ENCODE measurements at regions not wholly inside any gene's neighbourhood (a gene's known extent, or its start where the extent isn't known, plus 50 kb on each side); places are given as distances from the start of the nearest gene placed in this dataset.
"Not testable (repeated sequence)": the region's sequence is repeated elsewhere in the genome, so short reads cannot be mapped to it uniquely, and the experiment has no call there.

DNA sequence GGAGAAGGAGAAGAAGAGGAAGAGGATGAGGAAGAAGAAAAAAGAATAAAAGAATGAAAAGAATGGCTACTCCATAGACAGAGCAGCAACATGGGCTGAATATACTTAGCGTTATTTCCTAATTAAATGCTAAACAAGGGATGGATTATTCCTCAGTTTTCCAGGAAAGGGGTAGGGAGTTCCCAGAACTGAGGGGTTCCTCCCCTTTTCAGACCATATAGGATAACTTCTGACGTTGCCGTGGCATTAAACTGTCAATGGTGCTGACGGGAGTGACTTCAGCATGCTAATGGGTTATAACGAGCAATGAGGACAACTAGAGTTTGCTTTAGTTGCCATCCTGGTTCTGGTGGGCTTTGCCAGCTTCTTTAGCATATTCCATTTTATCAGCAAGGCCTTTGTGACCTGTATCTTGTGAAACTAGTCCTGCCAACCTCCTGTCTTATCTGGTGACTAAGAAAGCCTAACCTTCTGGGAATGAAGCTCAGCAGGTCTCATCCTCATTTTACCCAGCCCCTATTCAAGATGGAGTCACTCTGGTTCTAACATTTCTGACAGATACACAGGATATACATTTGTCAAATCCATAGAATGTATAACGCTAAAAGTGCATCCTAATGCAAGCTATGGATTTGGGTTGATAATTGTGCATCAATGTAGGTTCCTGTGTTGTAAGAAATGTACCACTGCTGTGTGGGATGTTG, 152.3 kb downstream of the MAIP1 start:
- DNase-seq: no peak

DNA sequence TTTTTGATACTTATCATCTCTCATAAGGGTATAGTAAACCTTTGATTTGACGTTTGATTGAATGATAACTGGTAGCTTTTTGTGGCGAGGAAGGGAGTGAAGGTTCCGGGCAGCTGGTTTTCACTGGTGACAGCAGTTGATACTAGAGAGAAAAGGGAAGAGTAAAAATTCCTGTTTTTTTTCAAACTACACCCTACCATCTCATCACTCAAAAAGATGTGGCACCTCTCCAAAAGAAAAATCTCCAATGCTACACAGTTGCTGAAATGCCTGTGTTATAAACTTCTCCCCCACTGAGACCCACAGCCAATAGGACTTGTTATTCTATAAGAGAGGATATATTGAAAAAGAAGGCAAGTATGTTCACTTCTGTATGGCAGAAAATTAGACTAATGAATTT, 154.0 kb downstream of the MAIP1 start:
- no peak for DNase-seq

DNA sequence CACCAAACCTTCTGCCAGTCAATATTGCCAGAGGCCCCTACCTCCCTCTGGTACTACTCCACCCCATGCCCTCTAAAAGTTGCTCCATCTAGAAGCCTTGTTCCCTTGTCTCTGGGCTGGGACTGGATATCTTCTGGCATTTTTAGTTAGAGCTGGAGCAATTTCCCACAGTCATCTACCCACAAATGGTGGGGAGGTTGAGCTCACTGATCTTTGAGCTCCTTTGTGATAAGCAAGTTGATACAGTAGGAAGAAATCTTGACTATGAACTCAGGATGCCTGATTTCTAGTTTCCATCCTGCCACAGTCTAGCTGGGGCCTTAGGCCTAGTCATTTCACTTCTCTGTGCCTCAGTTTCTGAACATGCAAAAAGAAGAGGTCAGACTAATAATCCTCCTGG, 155.0 kb downstream of the MAIP1 start:
- DNase-seq: no peak

DNA sequence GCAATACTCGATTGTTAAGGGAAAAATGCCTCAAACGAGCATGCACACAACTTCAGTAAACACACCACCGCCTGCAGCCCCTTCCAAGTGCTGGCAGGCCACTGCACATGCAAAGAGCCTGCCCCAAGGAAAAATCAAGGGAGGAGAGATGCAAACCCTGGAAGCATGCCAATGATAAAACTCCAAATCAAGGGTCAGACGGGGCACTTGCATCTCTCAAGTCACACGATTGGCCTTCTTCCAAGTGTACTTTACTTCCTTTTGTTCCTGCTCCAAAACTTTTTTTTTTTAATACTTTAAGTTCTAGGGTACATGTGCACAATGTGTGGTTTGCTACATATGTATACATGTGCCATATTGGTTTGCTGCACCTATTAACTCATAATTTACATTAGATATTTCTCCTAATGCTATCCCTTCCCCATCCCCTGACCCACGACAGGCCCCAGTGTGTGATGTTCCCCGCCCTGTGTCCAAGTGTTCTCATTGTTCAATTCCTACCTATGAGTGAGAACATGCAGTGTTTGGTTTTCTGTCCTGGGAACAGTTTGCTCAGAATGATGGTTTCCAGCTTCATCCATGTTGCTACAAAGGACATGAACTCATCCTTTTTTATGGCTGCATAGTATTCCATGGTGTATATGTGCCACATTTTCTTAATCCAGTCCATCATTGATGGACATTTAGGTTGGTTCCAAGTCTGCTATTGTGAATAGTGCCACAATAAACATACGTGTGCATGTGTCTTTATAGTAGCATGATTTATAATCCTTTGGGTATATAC, 157.8 kb downstream of the MAIP1 start:
- not testable (repeated sequence) for DNase-seq

DNA sequence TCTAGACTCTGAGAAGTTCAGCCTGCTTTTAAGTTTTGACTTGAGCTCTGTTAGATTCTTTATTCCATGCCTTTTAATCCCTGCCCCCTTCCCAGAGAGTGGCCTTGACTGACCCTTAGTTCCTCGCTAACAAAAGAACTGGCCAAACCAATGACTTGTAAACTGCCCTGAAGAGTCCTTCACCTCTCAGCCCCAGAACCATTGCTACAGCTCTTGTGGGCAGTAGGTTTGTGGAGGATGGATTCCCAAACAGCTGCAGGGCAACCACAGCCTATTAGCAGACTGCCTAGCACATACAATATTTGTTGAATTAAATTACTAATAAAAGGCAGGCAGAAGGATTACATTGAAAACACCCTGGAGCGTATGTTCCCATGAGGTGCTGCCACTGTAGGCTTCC, 163.9 kb downstream of the MAIP1 start:
- DNase-seq: no peak

DNA sequence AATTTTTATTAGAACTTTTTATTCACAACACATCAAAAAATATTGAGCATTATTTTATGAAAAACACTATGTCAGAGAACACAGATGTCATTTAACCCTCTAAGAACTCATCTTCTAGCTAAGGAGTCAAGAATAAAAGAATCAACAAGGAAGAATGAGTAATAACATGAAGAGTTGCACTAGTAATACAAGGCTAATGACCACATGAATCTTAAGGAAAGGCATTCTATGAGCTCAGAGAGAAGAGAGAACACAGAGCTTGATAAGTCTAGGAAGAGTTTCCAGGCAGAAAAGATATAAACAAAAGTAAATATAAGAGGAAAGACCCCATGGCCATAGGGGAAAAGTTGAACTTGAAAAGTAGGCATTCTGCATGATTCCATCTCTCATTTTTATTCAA, 166.5 kb downstream of the MAIP1 start:
- DNase-seq: no peak

DNA sequence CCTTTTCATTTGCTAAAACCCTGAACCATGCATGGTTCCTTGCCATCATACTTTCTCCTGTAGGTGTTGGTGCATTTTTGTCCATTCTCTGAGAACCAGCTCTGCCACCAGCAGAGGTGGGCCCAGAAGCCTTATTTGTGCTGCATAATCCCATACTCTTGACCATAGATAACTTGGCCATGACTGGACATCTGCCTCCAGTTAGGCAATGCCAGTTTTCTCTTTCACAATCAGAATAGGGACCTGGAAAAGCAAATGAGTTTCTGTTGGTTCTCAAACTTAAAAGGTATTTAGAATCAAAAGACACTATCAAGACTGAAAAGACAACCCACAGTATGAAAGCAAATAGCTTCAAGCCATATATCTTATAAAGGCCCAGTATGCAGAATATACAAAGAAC, 167.3 kb downstream of the MAIP1 start:
- no peak for DNase-seq

DNA sequence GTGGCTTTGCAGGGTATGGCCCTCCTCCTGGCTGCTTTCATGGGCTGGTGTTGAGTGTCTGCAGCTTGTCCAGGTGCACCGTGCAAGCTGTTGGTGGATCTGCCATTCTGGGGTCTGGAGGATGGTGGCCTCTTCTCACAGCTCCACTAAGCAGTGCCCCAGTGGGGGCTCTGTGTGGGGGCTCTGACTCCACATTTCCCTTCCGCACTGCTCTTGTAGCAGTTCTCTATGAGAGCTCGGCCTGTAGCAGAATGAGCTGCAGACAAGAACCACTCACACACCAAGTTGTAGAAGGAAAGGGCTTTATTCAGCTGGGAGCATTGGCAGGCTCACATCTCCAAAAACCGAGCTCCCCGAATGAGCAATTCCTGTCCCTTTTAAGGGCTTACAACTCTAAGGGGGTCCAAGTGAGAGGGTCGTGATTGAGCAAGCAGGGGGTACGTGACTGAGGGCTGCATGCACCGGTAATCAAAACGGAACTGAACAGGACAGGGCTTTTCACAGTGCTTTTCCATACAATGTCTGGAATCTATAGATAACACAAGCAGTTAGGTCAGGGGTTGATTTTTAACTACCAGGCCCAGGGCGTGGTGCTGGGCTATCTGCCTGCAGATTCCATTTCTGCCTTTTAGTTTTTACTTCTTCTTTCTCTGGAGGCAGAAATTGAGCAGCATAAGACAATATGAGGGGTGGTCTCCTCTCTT, 169.4 kb downstream of the MAIP1 start:
- not testable (repeated sequence) for DNase-seq

DNA sequence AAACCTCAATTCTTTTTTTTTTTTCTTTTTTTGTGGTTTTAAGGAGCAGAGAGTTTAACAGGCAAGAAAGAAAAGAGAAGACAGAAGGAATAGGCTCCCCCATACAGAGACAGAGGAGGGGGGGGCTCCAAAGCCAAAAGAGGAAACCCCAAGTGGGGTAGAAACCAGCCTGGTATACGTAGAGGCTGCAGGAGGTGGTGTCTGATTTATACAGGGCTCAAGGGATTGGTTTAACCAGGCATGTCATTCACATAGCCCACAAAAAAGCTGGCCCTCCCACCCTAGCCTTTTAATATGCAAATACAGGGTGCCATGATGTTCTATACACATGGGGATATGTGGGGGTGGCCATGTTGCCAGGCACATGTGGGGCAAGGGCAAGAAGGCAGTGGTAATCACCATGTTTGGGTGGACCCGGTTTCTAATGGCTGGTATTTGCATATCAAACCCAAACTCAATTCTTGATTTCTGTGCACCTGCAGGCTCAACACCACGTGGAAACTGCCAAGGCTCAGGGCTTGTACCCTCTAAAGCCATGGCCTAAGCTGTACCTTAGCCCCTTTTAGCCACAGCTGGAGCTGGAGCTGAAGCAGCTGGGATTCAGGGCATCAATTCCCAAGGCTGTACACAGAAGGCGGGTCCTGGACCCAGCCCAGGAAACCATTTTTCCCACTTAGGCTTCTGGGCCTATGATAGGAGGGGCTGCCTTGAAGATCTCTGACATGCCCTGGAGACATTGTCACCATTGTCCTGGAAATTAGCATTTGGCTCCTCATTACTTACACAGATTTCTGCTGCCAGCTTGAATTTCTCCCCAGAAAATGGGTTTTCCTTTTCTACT, 170.3 kb downstream of the MAIP1 start:
- DNase-seq: no peak

DNA sequence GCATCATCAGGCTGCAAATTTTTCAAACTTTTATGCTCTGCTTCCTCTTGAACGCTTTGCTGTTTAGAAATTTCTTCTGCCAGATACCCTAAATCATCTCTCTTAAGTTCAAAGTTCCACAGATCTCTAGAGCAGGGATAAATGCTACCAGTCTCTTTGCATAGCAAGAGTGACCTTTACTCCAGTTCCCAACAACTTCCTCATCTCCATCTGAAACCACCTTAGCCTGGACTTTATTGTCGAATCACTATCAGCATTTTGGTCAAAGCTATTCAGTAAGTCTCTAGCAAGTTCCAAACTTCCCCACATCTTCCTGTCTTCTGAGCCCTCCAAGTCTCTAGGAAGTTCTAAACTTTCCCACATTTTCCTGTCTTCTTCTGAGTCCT, 170.9 kb downstream of the MAIP1 start:
- not testable (repeated sequence) for DNase-seq

DNA sequence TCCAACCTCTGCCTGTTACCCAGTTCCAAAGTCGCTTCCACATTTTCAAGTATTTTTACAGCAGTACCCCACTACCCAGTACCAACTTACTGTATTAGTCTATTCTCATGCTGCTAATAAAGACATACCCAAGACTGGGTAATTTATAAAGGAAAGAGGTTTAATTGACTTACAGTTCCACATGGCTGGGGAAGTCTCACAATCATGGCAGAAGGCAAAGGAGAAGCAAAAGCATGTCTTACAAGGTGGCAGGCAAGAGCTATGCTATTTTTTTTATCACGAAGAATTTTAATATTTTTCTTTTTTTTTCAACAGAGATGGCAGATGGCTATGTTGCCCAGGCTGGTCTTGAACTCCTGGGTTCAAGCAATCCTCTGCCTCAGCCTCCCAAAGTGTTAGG, 171.3 kb downstream of the MAIP1 start:
- DNase-seq: not testable (repeated sequence)

DNA sequence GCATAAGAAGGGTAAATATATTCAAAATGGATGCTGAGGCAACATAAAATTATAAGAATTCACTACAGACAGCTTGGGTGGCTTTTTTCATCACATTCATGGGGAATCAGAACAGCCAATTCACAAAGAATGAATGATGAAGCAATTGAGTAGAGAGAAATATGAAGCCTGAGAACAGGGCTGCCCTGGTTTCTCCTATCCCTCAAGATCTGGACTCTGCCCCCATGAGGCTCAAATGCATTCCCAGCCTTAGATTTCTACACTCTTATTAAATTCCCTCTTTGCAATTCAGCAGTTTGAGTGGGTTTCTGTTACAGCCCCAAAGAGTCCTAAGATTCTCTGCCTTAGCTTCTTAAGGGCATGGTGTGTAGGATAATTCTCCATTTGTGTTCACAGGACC, 172.5 kb downstream of the MAIP1 start:
- DNase-seq: peak; percentile 68

DNA sequence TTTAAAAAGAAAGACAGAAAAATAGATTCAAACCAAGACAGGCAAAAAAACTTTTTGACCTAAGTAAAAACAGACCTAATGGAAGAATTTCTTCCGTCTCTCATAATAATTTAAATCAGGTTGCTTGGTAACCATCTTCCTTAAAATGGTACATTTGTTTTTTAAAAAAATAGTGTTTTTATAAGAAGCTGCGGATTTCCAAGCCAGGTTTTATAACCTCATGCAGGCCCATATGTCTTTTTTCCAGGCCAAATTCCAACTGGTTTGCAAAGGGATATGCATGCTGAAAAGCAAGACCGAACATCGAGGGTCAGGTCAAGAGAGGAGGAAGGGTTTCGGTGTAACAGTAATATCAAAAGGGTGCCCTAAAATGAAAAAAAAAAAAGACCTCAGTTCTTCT, 172.9 kb downstream of the MAIP1 start:
- DNase-seq: no peak

DNA sequence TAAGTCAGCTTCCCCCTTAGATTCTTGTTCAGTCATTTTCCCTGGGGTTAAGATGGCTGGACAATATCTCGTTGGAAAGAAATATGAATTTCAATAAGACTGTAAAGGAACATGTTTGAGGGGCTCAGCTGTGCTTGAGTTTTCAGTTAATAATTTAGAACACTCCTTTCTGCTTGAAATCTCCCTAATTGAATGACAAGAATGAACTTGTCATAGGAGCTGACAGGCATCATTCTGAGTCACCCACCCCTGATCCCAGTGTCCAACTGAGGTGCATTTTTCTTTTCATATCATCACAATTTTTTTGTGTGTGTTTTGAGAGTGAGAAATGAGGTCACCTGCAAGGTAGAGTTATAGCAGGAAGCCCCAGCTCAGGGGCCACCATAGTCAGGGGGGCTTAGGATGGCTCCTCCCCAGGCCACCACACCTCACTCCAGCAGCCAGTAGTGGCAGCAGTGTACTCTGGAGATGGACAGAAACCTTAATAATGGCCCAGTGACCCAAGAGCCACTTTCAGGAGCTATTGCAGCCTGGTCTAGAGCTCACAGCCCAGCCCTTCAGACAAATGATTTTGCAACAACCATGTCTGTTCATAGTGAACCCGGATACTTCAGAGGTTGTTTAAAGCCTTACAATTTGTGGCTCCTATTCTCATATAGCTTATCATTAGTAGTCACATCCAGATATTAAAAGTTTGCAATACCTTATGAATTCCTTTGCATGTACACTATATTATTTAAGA, 174.5 kb downstream of the MAIP1 start:
- no peak for DNase-seq

DNA sequence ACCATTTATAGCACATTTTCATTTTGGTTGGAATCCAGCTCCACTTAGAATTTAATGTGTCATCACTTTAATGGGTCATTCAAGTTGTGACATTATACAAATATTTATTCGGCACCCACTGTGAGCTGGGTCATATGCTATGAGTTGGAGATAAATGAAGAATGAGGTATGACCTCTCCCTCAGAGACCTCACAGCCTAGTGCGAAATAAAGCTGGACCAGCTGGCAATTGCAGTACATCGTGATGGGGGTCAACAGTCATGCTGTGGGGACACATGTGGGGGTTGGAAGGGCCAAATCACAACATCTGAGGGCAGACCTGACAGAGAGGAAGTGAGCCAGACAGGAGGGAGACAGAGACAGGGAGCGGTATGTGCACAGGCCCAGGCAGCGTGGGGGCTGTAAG, 175.4 kb downstream of the MAIP1 start:
- peak; percentile 35 for DNase-seq

DNA sequence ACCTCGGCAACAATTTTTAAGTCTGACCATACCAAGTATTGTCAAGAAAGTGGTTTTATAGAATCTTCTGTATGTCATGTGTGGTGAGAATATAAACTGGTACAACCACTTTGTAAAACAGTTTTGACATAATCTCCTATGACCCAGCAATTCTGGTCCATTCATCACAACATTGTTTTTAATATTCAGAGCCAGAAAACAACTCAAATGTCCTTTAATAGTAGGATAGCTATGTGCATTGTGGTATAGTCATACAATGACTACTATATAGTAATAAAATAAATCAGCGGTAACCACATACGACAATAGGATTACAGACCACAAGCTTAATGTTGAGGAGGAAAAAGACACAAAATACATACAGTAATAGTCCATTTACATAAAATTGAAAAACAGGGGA, 175.2 kb upstream of the SPATS2L start:
- DNase-seq: peak; percentile 20

DNA sequence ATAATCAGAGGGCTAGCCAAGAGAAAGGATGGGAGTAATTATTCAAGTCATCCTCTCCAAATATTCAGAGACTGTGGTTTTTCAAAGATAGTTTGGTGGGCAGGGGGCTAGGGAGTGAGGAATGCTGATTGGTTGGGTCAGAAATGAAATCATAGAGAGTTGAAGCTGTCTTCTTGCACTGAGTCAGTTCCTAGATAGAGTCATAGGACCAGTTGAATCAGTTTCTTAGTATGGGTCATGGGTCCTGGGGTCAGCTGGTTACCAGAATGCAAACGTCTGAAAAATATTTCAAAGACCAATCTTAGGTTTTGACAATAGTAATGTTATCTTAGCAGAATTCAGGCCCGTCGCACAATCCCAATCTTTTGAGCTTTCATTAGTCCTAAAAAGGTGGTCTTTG, 171.4 kb upstream of the SPATS2L start:
- no peak for DNase-seq

DNA sequence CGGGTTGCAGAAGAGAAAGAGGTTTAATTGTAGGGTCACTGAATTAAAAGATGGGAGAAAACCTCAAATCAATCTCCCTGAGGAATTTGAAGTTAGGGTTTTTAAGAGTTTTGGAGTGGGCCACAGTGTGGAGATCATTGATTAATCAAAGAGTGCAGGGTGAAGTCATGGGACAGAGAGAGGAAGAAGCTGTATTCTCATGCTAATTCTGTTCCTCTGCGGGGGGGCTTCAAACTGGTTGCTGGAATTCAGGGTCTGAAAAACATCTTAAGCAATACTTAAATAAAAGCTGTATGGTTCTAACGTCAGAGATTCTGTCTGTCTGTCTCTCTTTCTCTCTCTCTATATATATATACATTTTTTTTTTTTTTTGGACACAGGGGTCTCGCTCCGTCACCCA, 169.8 kb upstream of the SPATS2L start:
- no peak for DNase-seq

DNA sequence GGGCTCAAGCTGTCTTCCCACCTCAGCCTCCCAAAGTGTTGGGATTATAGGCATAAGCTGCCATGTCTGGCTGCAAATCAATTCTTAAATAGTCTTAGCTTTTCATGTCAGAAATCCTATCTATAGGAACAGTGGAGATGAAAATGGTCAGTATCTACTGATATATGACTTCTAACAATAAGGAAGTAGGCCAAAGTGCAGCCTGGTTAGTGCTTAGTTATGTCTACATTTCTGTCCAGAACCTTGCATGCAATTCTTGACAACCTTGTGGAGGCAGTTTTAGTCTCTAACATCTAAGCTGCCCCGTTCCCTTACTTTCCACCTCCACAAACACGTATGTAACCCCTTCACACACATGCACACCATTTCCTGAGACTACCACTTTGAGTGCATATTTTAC, 169.2 kb upstream of the SPATS2L start:
- DNase-seq: no peak

DNA sequence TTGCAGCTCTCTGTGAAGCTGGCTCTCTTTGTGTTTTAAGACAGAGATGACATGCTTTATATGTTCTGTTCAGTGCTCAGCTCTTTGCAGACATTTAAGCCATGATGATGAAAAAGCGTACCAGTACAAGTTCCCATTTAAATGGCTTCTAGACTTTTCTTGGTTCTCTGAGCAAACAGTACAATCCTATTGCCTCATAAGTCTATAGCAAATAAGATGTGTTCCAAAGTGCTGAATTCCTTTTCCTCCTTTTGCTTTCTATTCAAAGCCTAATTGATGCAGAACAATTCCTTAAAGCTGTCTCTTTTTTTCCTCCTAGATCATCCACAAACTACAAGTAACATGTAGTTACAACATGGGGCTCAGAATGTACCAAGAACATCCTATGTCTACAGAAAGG, 168.8 kb upstream of the SPATS2L start:
- DNase-seq: no peak

DNA sequence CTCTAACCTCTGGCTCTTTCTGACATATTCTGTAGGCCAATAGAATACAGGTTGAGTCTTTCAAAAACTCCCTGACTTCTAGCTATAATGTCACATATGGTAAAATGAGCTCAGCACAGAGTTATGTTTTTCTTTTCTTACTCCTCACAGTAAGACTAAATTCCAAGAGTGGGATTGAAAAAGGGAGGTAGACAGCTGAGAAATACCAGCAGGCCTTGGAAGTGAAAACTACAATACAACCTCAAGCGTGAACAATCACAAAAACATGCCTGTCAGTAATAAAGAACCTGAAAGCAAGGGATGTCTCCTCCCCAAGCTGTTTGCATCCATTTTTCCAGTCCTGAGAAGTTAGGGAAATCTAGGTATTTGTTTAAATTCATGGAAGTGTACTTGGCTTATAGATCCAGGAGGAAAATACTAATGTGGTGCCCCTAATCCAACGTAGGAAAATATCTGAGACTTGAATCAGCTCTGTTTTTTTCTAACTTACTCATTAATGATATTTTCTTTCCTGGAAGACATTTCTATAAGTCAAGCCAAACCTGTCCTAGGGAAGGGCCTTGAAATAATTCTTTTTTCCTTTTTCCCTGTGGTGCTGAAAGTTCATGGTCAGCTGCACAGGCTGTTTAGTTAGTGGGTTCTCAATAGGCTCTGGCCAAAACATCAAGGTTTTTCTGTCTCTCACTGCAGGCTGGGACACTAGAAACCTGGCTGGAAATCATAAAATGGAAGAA, 167.9 kb upstream of the SPATS2L start:
- peak; percentile 60 for DNase-seq

DNA sequence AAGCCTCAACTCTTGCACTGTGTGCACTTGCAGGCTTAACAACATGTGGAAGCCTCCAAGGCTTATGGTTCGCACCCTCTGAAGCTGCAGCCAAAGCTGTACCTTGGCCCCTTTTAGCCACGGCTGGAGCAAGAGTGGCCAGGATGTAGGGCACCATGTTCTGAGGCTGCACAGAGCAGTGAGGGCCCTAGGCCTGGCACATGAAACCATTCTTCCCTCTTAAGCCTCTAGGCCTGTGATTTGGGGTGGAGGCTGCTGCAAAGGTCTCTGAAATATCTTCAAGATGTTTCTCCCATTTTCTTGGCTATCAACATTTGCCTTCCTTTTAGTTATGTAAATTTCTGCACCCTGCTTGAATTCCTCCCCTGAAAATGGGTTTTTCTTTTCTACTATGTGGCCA, 161.9 kb upstream of the SPATS2L start:
- DNase-seq: no peak

Measured in fibroblast of skin of right quadriceps (primary cell).